ENCODE measurements at regions not wholly inside any gene's neighbourhood (a gene's known extent, or its start where the extent isn't known, plus 50 kb on each side); places are given as distances from the start of the nearest gene placed in this dataset.

DNA sequence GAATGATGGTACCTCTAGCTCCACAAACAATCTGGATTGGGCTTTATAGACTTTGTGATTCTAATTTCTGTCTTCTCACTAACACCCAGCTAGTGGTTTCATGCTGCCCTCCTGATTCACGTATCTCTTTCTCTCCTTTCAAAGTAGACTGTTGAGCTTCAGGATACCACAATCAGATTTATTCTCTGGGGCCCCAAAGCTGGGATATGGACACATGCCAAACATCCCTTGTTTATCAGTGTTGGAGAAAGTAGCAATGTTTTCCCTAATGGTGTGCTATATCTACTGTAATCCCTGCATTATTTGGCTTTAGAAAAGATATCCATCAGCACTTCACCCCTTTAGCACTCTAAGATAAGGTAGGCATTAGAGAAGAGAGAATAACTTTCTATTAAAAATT lies 361.0 kb downstream of the FGF10 start:
- POLR2A ChIA-PET, result no interaction called here
- Histone ChIP-seq H3K4me3 (no peak overlapping the region), H3K4me1 (no peaks in the 10 kb centered on the region), H3K9me3 (no peaks in the 10 kb centered on the region), H3K27ac (no peak overlapping the region), H3K4me2 (no peak overlapping the region)
- ATAC-seq (no peak), FAIRE-seq (no peak), DNase-seq (ENCODE audit: low read depth in 1 of 2, low spot score in 1 of 2) (no peak)
- no peak for TF ChIP-seq CBX8 (IDR thresholded peaks at IDR 0.05)
- no peak for TF ChIP-seq BHLHE40 (IDR thresholded peaks at IDR 0.05; ENCODE audit: low read depth, low read length)
- TF ChIP-seq TP53 (CRISPR knock-in tag; IDR thresholded peaks at IDR 0.05), result no peak
- no peak for TF ChIP-seq JUN (IDR thresholded peaks at IDR 0.05)
- TF ChIP-seq, protein P1, sequence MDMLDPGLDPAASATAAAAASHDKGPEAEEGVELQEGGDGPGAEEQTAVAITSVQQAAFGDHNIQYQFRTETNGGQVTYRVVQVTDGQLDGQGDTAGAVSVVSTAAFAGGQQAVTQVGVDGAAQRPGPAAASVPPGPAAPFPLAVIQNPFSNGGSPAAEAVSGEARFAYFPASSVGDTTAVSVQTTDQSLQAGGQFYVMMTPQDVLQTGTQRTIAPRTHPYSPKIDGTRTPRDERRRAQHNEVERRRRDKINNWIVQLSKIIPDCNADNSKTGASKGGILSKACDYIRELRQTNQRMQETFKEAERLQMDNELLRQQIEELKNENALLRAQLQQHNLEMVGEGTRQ (IDR thresholded peaks at IDR 0.05), result no peak
- TF ChIP-seq CEBPB (IDR thresholded peaks at IDR 0.05), result no peak
- CTCF ChIA-PET, result no interaction called here
- 7% methylated on average over 1 of the region's 1 CpG for WGBS (ENCODE audit: missing lambda C conversion rate)

DNA sequence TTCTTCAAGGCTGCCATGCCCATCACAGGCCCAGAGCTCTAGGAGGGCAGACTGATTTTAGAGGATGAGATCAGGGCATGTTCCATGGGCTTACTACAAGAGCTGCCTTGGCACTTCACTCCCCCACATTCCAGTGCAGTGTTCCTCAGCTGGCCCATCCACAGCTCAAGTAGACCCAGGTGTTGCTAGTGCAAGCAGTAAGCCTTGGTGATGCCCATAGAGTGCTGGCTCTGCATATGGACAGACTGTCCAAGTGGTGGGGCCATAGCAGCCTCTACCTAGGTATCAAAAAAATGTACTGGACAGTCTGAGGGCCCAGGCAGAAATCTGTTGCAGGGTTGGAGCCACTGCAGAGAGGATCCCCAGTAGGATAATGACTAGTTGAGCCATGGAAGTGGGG lies 366.6 kb downstream of the FGF10 start:
- POLR2A ChIA-PET, result no interaction called here
- DNase-seq (ENCODE audit: low read depth in 1 of 2, low spot score in 1 of 2) (no peak), FAIRE-seq (no peak), ATAC-seq (no peak)
- CTCF ChIA-PET, result interaction anchor here (0.8 kb wide), 1 partner anchor 18 kb away, joined by 3 read pairs; no protein-coding TSS in a partner anchor
- Histone ChIP-seq H3K4me2 (no peak overlapping the region), H3K9me3 (no peaks in the 10 kb centered on the region), H3K4me3 (no peak overlapping the region), H3K4me1 (no peaks in the 10 kb centered on the region), H3K27ac (no peak overlapping the region)
- TF ChIP-seq, protein P2, sequence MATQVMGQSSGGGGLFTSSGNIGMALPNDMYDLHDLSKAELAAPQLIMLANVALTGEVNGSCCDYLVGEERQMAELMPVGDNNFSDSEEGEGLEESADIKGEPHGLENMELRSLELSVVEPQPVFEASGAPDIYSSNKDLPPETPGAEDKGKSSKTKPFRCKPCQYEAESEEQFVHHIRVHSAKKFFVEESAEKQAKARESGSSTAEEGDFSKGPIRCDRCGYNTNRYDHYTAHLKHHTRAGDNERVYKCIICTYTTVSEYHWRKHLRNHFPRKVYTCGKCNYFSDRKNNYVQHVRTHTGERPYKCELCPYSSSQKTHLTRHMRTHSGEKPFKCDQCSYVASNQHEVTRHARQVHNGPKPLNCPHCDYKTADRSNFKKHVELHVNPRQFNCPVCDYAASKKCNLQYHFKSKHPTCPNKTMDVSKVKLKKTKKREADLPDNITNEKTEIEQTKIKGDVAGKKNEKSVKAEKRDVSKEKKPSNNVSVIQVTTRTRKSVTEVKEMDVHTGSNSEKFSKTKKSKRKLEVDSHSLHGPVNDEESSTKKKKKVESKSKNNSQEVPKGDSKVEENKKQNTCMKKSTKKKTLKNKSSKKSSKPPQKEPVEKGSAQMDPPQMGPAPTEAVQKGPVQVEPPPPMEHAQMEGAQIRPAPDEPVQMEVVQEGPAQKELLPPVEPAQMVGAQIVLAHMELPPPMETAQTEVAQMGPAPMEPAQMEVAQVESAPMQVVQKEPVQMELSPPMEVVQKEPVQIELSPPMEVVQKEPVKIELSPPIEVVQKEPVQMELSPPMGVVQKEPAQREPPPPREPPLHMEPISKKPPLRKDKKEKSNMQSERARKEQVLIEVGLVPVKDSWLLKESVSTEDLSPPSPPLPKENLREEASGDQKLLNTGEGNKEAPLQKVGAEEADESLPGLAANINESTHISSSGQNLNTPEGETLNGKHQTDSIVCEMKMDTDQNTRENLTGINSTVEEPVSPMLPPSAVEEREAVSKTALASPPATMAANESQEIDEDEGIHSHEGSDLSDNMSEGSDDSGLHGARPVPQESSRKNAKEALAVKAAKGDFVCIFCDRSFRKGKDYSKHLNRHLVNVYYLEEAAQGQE (IDR thresholded peaks at IDR 0.05), result no peak
- no peak for TF ChIP-seq SREBF2 (IDR thresholded peaks at IDR 0.05)
- no peak for TF ChIP-seq KDM1A (IDR thresholded peaks at IDR 0.05; ENCODE audit: low read depth)
- TF ChIP-seq, protein P3, sequence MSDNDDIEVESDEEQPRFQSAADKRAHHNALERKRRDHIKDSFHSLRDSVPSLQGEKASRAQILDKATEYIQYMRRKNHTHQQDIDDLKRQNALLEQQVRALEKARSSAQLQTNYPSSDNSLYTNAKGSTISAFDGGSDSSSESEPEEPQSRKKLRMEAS (IDR thresholded peaks at IDR 0.05), result no peak
- no peak for TF ChIP-seq JUNB (IDR thresholded peaks at IDR 0.05)
- TF ChIP-seq HEYL (CRISPR knock-in tag; IDR thresholded peaks at IDR 0.05), result no peak
- TF ChIP-seq FOSB (CRISPR knock-in tag; IDR thresholded peaks at IDR 0.05), result no peak
- TF ChIP-seq CHD4 (IDR thresholded peaks at IDR 0.05; ENCODE audit: borderline replicate concordance), result no peak
- no peak for TF ChIP-seq ZSCAN20 (CRISPR knock-in tag; IDR thresholded peaks at IDR 0.05)
- no peak for TF ChIP-seq RNF2 (IDR thresholded peaks at IDR 0.05; ENCODE audit: borderline replicate concordance, low read depth)
- no peak for TF ChIP-seq RCOR1 (IDR thresholded peaks at IDR 0.05; ENCODE audit: low read depth, low read length)
- TF ChIP-seq JUN (IDR thresholded peaks at IDR 0.05), result no peak
- no peak for TF ChIP-seq CBX8 (IDR thresholded peaks at IDR 0.05)
- TF ChIP-seq GATA3 (IDR thresholded peaks at IDR 0.05; ENCODE audit: borderline replicate concordance), result no peak
- no peak for TF ChIP-seq ZFP36 (IDR thresholded peaks at IDR 0.05; ENCODE audit: borderline replicate concordance, partially characterized antibody)
- TF ChIP-seq, protein P4, sequence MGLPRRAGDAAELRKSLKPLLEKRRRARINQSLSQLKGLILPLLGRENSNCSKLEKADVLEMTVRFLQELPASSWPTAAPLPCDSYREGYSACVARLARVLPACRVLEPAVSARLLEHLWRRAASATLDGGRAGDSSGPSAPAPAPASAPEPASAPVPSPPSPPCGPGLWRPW (IDR thresholded peaks at IDR 0.05), result no peak
- no peak for TF ChIP-seq HDAC2 (IDR thresholded peaks at IDR 0.05)
- TF ChIP-seq MAFK (IDR thresholded peaks at IDR 0.05; ENCODE audit: partially characterized antibody), result no peak
- TF ChIP-seq, protein P5, sequence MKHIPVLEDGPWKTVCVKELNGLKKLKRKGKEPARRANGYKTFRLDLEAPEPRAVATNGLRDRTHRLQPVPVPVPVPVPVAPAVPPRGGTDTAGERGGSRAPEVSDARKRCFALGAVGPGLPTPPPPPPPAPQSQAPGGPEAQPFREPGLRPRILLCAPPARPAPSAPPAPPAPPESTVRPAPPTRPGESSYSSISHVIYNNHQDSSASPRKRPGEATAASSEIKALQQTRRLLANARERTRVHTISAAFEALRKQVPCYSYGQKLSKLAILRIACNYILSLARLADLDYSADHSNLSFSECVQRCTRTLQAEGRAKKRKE (CRISPR knock-in tag; IDR thresholded peaks at IDR 0.05; ENCODE audit: low read depth), result no peak
